ENCODE measurements at regions not wholly inside any gene's neighbourhood (a gene's known extent, or its start where the extent isn't known, plus 50 kb on each side); places are given as distances from the start of the nearest gene placed in this dataset.

DNA sequence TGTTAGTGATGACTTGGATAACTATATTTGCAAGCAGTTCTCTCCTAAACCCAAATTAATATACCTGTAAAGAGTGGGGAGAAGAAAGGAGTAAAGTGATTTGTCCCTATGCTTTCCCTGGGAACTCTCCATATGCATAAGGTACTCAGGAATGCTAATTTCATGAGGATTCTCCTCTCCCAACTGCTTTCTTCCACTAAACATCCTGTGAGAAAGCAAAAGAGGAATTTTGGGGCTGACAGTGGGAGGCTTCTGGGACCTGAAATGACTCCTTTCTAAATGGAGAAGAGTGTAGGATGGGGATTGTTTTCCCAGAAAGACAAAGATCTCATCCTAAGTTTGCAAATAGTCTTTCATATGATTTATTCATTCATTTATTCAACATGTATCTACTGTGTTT, 250.5 kb downstream of the TDRD3 start:
- DNase-seq: no peak
- TF ChIP-seq GATA1 (IDR thresholded peaks at IDR 0.05; ENCODE audit: low read depth, low read length): no peak

DNA sequence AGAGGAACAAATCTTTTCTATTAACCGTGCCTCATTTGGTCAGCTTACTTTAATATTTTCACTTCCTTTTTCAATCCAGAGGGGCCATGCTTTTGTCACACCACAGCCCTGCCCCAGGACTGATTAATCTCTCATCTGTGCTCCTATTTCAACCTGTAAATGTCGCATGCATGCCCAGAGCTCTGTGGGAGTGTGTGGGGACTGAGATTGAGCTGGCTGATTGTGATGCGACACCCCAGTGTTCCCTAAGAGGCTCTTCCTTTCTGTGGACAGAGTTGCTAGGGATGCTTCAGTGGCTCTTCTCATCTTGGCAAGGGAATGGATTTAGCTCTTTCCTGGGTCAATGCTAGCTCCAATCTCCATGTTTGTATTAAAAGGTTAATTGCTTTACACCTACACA, 249.6 kb downstream of the TDRD3 start:
- DNase-seq: no peak
- TF ChIP-seq POLR2A (IDR thresholded peaks at IDR 0.05; ENCODE audit: low read length) (no peak), GATA1 (IDR thresholded peaks at IDR 0.05; ENCODE audit: low read depth, low read length) (no peak)

DNA sequence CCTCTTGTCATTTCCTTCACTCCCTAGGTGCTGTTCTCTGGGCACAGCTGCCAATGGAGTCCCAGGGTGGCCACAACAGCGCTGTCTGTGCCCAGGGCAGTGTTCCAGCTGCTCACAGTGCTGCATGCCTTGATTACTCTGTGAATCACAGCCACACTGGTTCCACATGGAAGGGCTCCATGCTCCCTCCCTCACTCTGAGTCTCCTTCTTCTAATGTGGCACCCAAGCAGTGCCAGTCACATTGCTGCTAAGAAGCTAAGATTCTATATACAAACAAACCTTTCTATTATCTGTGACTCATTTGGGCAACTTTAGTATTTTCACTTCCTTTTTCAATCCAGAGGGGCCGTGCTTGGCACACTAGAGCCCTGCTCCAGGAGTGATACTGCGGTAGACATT, 248.7 kb downstream of the TDRD3 start:
- no peak for DNase-seq
- TF ChIP-seq POLR2A (IDR thresholded peaks at IDR 0.05; ENCODE audit: low read length) (no peak), GATA1 (IDR thresholded peaks at IDR 0.05; ENCODE audit: low read depth, low read length) (no peak)

DNA sequence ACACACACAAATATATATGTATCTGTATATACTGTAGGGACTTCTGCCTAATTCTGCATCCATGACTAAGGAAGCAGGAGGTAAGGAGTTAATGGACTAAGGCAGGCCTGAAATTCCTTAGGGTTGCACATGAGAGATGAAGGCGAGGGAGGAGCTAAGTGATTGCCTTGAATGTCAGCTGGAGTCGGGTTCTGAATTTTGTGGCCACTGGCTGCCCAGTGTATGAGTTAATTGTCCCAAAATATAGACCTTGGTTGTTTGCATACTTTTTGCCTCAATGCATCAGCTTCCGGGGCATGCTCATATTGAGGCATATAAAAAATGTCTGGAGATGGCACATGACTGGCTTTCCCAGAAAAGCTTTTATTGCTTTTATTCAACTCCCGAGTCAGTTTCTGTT, 245.5 kb downstream of the TDRD3 start:
- TF ChIP-seq GATA1 (IDR thresholded peaks at IDR 0.05; ENCODE audit: low read depth, low read length) (no peak), POLR2A (IDR thresholded peaks at IDR 0.05; ENCODE audit: low read length) (no peak)

DNA sequence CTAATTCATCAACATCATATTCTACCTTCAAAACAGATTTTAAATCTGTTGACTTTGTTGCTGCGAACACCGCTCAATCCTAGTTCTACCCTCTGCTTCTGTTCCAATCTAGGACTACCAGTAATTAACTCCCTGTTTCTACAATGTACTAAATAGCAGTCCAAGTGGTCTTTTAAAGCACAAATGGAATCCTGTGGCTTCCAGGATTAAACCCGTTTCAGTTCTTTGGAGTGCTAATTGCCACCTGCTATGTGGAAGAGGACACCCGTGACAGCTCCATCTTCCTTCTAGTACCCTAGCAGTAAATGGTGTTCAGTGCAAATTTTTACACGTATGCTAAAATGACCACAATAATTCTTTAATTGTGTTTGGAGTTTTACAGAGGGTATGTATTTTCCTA, 232.1 kb downstream of the TDRD3 start:
- no peak for DNase-seq
- TF ChIP-seq GATA1 (IDR thresholded peaks at IDR 0.05; ENCODE audit: low read depth, low read length) (no peak), POLR2A (IDR thresholded peaks at IDR 0.05; ENCODE audit: low read length) (no peak)

More for the DNA sequence above, 245.5 kb downstream of the TDRD3 start:
- no peak for DNase-seq

DNA sequence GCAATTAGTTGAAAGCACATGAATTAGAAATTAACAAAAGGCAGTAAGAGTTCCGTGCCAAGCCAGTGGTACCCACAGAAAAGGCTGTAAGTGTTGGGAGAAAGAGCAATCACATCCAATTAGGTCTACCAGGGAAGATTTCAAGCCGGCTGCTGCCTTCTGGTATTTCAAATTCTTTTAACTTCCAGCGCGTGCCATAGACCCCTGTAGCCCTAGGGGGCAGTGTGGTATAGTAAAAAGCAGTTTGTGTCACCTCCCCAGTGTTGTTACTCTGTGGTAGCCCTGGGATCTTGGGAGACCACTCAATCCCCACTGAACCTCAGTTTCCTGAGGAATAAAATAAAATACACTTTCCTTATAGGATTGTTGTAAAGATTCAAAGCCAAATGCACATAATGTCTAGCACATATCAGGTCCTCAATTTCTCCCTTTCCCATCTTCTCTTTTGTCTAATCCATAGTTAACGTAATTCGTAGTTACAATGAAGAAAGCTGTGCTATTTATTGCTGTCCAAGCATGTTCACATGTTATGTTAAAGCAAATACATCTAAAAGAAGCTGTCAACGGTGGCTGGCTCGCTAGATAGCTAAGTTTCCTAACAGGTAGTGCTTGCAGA, 230.2 kb downstream of the TDRD3 start:
- peak; percentile 32 to 49 for DNase-seq
- no peak for TF ChIP-seq GATA1 (IDR thresholded peaks at IDR 0.05; ENCODE audit: low read depth, low read length)
- no peak for TF ChIP-seq POLR2A (IDR thresholded peaks at IDR 0.05; ENCODE audit: low read length)
